Pancreas (tissue), 10 donors: ENCODE measurements at regions not wholly inside any gene's neighbourhood (a gene's known extent, or its start where the extent isn't known, plus 50 kb on each side); places are given as distances from the start of the nearest gene placed in this dataset.

Experiments
- ATAC-seq, 4 donors: fragments of 200-7000 bp; cut with Tn5 transposase; one replicate each; pipeline versions ENCODE4 v1.8.0 to v1.9.1; 2020; ENCODE audit warnings: mild to moderate bottlenecking in 4 of 4, moderate library complexity in 4 of 4
- DNase-seq, 6 donors: peaks; one replicate each; pipeline ENCODE4 v3.0.0-alpha.2; 2020
- FAIRE-seq: peaks from 2 replicates; lab custom pipeline; 2012; peaks lifted over from hg19 to GRCh38; lab: Jason Lieb, UNC
- H3K27ac ChIP-seq, 4 donors: fragments of 200-600 bp; sonication (generic); 1 replicate in 3 of 4; 2 replicates in 1 of 4; pipeline versions ENCODE4 v1.5.0 to v1.8.0; 2020
- H3K27me3 ChIP-seq, 4 donors: fragments of 200-600 bp; one replicate each; pipeline ENCODE4 v1.8.0; 2021
- H3K36me3 ChIP-seq, 3 donors: fragments of 200-600 bp; sonication (generic) in 1 of 3; one replicate each; pipeline versions ENCODE4 v1.5.0 to v1.8.0; 2020 to 2021
- H3K4me1 ChIP-seq, 3 donors: fragments of 200-600 bp; one replicate each; pipeline ENCODE4 v1.8.0; 2021
- H3K4me3 ChIP-seq, 4 donors: fragments of 200-600 bp; sonication (generic) in 2 of 4; one replicate each; pipeline versions ENCODE4 v1.5.0 to v1.8.0; 2020 to 2021
- H3K9me3 ChIP-seq, 4 donors: fragments of 200-600 bp; one replicate each; pipeline ENCODE4 v1.8.0; 2021
- CTCF ChIP-seq, 4 donors: fragments of 200-600 bp; sonication (generic) in 3 of 4; IDR thresholded peaks; one replicate each; pipeline versions ENCODE4 v1.5.0 to v1.8.0; 2021; ENCODE audit warnings: antibody characterized with exemption in 4 of 4
- WGBS, 2 donors: extraction: QIAGEN DNeasy Blood & Tissue Kit; methylation state at CpG; one replicate each; pipeline ENCODE4 v1.1.7; 2013; 5-methylcytosine and 5-hydroxymethylcytosine counted together
- intact Hi-C, 3 donors: fragments of 100-400 bp; cut with DNase I; formaldehyde crosslinking; loops; one replicate each; pipeline versions ENCODE4 v1.11.1 to v1.14.2; 2022
- donor health status: healthy with polysubstance abuse.
- donor health status: DM: no; HTN: no; CAD: no; lungs with moderate emphysema.
- donor health status: DM: no; HTN: no; CAD: no.
- donor health status: control.
- donor health status: control.
- donor health status: Bipolar disorder and iron deficiency.
- donor health status: DM: yes; HTN: yes; CAD: no.
- donor health status: DM: no; HTN: no; CAD: no.
- donor health status: DM: no; HTN: no; CAD: no.
- donor health status: DM: yes; HTN: yes; CAD: no.

GRCh38 chr12:127538316-127538715, 728.7 kb upstream of the TMEM132C start:
- H3K4me1 ChIP-seq, result no peaks in the 10 kb centered on the region
- no peaks in the 10 kb centered on the region for H3K9me3 ChIP-seq
- H3K27ac ChIP-seq, result no peak overlapping the region
- intact Hi-C loops, result no loop called here
- no peak for DNase-seq
- ATAC-seq, result no peak
- FAIRE-seq, result no peak
- WGBS, 2 donors, result 51 to 61% methylated on average over 3 of the region's 3 CpGs
- no peaks in the 10 kb centered on the region for H3K27me3 ChIP-seq
- no peak for TF ChIP-seq CTCF (IDR thresholded peaks at IDR 0.05)
- no peak overlapping the region for H3K4me3 ChIP-seq
- no peaks in the 10 kb centered on the region for H3K36me3 ChIP-seq

- no peak for TF ChIP-seq CTCF (IDR thresholded peaks at IDR 0.05)
- Histone ChIP-seq H3K27me3 (no peaks in the 10 kb centered on the region), H3K4me3 (no peak overlapping the region), H3K36me3 (no peaks in the 10 kb centered on the region), H3K4me1 (no peaks in the 10 kb centered on the region), H3K27ac (no peak overlapping the region), H3K9me3 (no peaks in the 10 kb centered on the region)
- ATAC-seq, result no peak
- DNase-seq, result no peak
- WGBS, 2 donors, result 53 to 62% methylated on average over 12 of the region's 12 CpGs
- intact Hi-C loops, result no loop called here
- no peak for FAIRE-seq
Measured at GRCh38 chr12:127539226-127539858, 727.6 kb upstream of the TMEM132C start.

- H3K27ac ChIP-seq, result no peak overlapping the region
- intact Hi-C loops, result no loop called here
- DNase-seq, result no peak
- TF ChIP-seq CTCF (IDR thresholded peaks at IDR 0.05), result no peak
- WGBS, 2 donors, result 17 to 27% methylated on average over 6 of the region's 6 CpGs
- H3K27me3 ChIP-seq, result no peaks in the 10 kb centered on the region
- no peaks in the 10 kb centered on the region for H3K4me1 ChIP-seq
- no peaks in the 10 kb centered on the region for H3K9me3 ChIP-seq
- no peak overlapping the region for H3K4me3 ChIP-seq
- H3K36me3 ChIP-seq, result no peaks in the 10 kb centered on the region
- no peak for ATAC-seq
- FAIRE-seq, result no peak
Measured at GRCh38 chr12:127542391-127542790, 724.6 kb upstream of the TMEM132C start.

GRCh38 chr12:127542931-127543330, 724.0 kb upstream of the TMEM132C start:
- Histone ChIP-seq H3K4me1 (no peaks in the 10 kb centered on the region), H3K27me3 (no peaks in the 10 kb centered on the region), H3K27ac (no peak overlapping the region), H3K4me3 (no peak overlapping the region), H3K9me3 (no peaks in the 10 kb centered on the region), H3K36me3 (no peaks in the 10 kb centered on the region)
- TF ChIP-seq CTCF (IDR thresholded peaks at IDR 0.05), result no peak
- FAIRE-seq (no peak), DNase-seq (no peak), ATAC-seq (no peak)
- WGBS, 2 donors, result 55 to 79% methylated on average over 3 of the region's 3 CpGs
- intact Hi-C loops, result no loop called here

GRCh38 chr12:127546721-127547505, 720.1 kb upstream of the TMEM132C start:
- FAIRE-seq (no peak), ATAC-seq (no peak)

More at GRCh38 chr12:127546721-127547505, 720.1 kb upstream of the TMEM132C start:
- TF ChIP-seq CTCF (IDR thresholded peaks at IDR 0.05), result no peak
- H3K27ac ChIP-seq, result no peak overlapping the region
- intact Hi-C loops, result no loop called here
- no peaks in the 10 kb centered on the region for H3K4me1 ChIP-seq
- no peaks in the 10 kb centered on the region for H3K9me3 ChIP-seq
- WGBS, 2 donors, result 55 to 69% methylated on average over 6 of the region's 6 CpGs
- no peak overlapping the region for H3K4me3 ChIP-seq
- no peak for DNase-seq
- no peaks in the 10 kb centered on the region for H3K36me3 ChIP-seq
- peaks cover 0 to 5% (median 0%) of the 10 kb centered on the region in 4 donors for H3K27me3 ChIP-seq
